ENCODE measurements at regions not wholly inside any gene's neighbourhood (a gene's known extent, or its start where the extent isn't known, plus 50 kb on each side); places are given as distances from the start of the nearest gene placed in this dataset.

DNA sequence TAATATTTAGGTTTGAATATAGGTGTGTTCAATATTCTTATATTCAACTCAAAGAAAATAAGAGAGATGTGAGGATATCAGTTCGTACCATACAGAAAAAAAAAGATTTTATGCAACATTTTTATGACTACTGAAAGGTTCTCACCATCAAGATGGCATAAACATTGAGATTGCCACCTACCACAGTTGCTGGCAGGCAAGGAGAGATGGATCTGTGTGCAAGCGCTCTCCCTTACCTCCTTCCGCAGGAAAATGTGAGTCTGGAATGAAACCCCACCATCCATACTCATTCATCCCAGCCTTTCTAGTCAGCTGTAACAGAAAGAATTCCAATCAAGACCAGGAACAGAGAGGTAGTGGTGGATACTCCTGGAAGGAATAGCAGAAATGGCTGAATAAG is 376.9 kb downstream of the PPP3CA start:
- DNase-seq = no peak

DNA sequence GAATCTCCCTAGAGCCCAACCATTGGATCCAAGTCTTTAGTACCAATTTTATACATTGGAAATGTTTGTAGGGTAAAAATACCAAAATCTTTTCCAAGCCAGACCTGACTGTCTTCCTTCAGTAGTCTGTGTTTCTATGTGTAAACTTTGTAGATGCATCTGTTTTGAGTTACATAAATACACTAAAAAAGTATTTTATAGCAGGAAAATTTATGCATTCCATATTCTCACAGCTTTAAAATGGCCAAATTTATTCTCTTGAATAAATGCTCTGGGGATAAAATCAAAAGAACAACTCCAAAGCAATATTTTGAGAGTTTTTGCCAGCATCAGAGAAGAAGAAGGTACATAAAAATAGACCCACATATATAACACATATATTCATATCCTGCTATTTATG is 377.4 kb downstream of the PPP3CA start:
- DNase-seq = no peak

DNA sequence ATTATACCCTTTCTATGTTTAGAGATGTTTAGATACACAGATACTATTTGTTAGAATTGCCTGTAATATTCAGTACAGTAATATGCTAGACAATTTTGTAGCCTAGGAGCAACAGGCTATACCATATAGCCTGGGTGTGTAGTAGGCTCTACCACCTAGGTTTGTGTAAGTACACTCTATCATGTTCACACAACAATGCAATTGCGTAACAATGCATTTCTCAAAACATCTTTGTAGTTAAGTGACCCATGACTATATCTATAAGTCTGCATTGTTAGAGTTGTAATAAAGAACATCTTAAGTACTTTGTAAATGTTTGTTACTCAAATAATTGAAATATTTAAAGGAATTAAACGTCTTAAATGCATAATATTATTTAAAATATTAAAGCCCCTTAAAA is 379.3 kb downstream of the PPP3CA start:
- no peak for DNase-seq

DNA sequence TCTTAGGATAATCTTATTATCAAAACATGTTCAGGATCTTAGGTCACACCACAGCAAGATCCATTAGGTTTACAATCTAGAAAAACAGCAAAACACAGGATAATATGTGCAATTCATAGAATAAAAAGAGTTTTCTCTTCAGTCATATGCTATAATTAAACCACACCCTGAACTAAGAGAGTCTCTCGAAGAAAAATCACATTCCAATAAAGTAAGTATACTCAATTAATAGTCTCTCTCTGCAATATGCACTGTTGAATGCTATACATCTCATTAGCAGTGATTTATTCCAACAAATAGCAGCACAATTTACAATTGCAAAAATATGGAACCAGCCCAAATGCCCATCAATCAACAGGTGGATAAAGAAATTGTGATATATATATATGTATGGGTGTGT is 383.7 kb downstream of the PPP3CA start:
- DNase-seq = no peak

DNA sequence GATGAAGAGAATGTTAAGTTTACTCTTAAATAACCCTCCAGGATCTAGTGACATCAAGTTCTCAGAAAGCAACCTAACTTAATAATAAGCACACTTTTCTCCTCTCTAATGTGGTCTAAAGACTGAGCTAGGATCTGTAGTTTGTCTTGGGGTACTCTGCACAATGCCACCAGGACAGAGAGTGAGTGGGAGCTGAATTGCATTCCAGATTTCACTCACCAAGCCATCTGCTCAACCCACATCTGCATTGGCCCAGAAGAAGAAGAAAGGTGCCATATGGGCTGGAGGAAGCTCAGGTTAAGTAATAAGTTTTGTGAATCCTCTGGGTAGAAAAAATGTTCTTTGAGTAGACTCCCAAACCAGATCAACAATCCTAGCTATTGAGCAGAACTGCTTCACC is 384.6 kb downstream of the PPP3CA start:
- no peak for DNase-seq

DNA sequence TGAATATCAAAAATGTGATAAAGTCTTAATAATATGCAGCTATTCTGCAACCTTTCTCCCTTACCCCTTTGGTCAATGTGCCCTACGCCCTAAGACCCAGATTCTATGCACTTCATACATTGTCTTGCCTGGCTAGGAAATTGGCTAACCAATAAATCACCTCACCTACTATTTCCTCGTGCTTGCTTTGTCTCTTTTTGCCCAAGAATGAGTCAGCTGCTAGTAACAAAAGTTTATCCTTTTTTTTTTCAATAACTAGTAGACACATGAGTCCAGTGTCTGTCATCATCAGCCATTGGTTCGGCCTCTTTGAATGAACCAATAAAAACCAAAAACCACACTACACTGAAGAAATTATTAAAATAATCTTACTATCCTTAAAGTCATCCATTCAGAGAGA is 387.1 kb downstream of the PPP3CA start:
- DNase-seq = no peak

DNA sequence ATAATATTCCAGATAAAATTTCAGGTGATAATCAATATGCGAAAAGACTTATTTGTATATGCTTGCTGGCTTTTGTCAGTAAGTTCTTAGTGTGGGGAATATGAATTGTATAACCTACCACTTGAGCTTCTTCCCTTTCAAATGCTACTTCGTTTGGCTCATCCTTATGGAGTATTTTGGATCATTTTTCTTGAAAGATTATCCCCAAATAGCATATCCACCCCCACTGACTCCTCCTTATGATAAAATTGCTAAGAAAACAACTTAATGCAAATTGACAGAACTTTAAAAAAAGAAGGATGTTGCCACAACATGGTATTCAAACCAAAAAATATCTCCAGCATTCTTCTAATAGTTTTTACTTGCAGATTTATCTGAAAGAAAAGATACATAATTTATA is 393.3 kb downstream of the PPP3CA start:
- no peak for DNase-seq

DNA sequence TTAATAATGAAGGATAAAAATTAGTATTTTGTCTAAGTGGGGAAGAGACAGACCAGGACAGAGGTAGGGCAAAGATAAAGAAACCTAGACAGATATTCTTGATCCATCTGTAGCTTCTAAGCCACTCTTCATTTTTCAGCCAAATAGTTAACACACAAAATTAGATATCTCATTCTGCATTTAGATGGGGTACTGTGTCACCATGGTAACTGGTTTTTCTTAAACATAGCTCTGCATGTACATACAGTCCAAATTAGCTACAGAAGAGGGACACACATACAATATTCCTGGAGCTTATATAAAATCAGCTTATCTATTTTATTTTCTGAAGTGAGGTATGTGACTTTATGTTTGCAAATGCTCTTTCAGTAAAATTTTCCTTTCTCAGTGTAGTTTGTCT is 393.7 kb downstream of the PPP3CA start:
- DNase-seq = no peak

DNA sequence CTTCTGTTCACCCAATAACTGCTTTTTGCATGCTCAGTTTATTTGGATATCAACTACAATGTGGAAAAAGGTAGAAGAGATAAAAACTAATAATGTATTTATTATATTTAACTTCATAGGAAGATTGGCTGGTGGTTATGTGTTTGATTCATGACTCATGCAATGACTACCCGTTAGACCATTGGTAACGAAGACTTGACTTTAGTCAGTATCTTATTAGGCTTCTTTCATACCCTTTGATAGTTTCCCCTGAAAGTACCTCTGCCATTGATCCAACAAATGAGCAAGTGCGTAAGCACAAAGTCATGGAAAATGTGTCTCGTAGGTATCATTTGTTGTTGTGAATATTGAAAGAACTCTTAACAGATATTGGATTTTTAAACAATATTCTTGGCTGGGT is 394.7 kb downstream of the PPP3CA start:
- DNase-seq = no peak

DNA sequence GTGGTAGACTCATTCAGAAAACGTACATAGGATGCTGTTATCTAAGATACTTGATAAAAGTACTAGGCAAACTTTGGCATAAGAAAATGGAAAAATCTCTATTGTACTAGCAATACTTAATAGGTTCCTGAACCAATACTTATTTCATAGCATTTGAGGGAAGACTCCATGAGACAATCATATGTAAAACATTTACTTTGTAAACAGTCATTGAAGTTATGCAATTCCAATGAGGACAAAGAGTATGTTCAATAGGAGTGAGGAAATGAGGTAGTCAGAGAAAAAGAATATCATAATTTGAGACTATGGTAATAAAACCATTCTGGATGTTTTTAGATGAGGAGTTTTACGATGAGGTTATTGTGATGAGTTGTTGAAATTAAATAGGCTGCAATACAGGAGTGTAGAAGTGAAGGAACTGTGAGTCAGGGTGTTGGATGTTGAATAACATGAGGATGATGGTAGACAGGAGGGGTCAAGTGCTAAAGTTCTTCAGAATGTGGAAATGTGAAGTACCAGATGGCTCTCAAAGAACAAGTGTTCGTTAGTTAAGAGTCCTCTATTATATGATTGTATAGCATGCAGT is 397.9 kb downstream of the PPP3CA start:
- DNase-seq = no peak

DNA sequence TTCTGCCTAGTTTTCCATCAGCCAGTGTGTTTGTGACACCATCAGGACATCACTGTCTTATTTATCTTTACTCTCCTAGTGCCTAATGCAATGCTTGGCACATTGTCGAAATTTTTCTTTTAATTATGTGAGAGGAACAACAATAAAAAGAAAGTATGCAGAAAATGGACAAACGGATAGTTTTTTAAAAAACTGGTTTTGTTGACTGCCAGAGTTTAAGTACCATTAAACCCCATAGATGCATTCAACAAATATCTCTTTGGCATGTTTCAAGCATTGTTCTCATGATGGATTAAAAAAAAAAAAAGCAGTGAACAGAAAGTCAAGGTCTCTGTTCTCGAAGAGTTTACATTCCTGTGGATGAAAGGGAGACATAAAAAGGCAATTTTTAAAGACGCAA is 398.4 kb downstream of the PPP3CA start:
- DNase-seq = no peak

DNA sequence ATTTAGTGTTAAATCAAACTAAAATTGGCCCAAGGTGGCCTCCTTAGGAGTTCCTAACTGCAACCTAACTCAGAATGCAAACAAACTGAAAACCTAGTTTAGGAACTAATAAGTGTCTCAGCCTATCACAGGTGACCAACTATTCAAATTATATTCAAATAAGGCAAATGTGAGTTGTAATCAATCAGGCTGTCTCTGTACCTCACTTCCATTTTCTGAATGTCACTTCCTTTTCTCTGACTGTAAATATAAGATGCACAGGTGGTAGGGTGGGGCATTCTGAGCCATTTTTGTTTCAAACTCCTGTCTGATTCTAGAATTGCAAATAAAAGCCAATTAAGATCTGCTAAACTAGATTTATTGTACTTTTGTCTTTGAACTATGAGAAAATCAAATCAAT is 401.5 kb downstream of the PPP3CA start:
- DNase-seq = no peak

DNA sequence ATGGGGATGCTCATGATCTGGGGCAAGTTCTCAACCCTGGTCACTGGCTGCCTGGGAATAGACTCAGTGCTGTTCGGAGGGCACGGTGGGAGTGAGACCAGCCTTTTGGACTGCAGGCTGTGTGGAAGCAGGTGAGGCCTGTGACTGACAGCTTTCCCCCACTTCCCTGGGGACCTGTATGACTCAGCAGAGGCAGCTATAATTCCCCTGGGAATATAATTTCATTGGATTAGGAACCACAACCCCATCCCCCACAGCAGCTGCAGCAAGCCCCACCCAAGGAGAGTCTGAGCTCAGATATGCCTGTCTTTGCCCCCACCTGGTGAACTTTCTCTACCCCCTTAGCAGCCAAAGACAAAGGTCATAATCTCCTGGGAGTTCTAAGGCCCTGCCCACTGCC is 408.6 kb downstream of the PPP3CA start:
- DNase-seq = no peak

DNA sequence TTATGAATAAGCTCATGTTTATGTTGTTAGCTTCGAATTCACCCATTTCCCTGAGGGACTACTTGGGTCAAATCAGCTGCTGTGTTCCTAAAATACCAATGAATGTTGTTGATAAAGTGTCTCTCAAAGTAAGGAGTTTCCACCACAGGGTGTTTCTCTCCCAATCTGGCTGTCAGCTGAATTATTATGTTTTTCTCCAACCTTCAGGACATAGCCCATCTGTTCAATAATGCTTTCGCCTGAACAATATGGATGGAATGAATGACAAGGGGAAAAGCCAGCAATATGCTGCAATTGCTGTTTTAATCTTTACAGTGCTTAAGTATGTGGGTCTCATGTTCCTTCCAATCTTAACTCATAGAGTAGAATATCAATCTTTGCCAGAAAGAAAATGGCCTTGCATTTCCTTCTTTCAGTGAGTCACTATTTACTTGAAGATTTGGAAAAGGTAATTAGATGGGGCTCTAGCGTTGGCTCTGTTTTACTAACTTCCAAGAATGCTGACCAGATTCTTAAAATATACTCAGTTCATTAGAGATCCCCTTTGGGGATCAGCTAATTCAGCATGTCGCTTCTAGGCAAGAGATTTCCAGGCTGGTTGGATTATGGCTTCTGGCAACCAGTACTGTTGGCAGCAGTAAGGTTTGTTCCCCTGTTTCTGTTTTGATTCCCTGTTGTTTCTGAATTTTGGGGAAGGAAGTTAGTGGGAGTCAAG is 410.5 kb downstream of the PPP3CA start:
- no peak for DNase-seq

DNA sequence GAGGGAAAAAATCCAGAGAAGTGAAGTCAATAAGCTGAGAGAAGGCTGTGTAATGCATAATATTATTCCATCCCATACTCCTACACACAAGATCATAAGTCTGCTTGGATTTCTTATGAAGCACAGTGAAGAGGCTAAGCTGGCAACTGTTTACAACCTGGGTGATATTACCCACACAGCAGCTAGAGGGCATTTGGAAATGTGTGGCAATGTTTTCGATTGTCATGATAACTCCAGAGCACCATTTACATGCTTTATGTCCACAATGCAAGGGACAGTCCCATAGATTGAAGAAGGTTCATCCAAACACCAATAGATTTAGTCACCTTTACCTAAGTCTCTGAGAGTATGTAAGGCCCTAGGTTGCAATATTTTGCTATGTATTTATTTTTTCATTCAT is 412.2 kb downstream of the PPP3CA start:
- DNase-seq = peak; percentile 26

DNA sequence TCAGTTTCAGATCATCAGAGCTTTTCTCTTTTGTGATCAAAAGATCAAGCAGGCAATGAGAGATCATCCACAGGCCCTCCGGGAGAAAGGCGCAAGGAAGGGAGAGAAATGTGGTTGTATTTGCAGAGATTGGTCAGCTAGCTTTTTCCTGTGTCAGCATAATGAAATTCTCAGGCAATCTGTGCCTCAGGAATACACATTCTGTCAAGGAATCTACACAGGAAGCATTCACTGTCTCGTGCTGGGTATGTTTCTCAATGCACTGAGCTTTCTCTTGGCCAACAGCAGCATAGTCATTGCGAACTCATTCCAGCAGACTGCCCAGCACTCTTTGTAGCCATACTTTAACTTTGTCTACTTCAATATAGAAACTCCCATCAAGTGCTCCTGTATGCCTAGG is 413.7 kb downstream of the PPP3CA start:
- no peak for DNase-seq

DNA sequence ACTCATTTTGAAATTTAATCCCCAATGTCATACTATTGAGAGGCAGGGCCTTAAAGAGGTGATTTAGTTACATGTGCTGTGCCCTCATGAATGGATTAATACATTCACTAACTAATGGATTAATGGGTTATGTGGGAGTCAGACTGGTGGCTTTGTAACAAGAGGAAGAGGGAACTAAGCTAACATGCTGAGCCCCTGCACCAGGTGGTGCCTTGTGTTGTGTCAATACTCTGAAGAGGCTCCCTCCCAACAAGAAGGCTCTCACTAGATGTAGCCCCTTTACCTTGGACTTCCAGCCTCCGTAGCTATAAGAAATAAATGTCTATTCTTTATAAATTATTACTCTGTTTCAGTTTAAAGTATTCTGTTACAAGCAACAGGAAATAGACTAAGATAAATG is 411.9 kb upstream of the EMCN start:
- no peak for DNase-seq

DNA sequence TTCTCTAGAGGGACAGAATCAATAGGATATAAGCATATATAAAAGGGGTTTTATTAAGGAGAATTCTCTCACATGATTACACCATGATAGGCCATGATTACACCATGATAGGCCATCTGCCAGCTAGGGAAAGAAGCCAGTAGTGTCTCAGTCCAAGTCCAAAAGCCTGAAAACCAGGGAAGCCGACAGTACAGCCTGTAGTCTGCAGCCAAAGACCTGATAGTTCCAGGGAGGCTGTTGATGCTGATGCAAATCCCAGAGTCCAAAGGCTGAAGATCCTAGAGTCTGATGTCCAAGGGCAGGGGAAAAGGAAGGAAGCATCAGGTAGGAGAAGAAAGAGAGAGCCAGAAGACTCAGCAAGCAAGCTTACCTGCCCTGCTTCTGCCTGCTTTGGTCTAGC is 411.3 kb upstream of the EMCN start:
- DNase-seq = no peak

DNA sequence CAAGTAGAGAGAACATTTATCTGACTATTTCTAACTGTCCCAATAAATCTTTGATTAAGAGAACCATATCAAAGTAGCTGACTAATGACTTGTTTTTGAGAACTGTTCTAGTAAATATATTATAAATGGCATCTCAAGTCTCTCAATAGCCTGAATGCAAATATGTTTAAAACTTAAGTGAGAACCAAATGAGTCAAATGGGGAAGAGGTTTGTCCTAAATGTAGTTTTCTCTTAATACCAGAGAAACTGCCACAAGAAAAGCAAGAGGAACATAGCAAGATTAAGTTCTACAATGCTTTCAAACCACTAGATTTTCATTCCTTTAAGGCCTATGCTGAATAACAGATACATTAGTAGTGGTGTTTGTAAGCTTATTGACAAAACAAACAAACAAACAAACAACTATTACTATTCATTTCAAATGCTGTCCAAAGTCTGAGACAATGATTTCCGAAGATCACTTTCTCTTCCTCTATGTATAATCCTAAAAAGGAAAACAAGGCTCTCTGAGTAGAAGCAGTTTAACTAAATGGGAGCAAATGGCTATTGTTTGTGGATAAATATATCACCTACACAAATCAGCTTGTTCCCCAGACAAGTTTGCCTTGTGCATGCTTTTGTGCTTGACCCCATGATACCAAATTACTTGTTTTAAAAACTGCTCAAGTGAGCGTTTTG is 408.4 kb upstream of the EMCN start:
- no peak for DNase-seq

DNA sequence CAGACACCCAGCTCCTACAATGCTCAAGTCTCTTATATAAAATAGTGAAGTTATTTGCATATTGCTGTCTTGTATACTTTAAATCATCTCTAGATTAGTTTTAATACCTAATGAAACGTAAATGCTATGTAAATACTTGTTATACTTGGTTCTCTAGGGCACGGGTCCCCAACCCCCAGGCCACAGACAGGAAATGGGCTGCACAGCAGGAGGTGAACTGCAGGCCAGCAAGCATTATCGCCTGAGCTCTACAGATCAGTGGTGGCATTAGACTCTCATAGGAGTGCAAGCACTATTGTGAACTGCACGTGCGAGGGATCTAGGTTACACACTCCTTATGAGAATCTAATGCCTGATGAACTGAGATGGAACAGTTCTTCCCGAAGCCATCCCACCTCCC is 395.9 kb upstream of the EMCN start:
- no peak for DNase-seq

DNA sequence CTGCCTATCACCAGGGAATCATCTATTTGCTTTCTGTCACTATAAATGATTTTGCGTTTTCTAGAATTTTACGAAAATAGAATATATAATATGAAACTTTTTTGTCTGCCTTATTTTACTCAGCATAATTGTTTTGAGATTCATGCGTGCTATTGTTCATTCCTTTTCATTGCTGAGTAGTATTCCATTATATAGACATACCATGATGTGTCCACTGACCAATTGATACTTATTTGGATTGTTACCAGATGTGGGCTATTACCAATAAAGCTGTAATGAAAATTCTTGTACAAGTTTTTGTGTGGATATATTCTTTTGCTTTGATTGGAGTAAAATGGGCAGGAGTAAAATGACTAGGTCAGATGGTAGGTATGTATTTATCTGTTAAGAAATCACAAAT is 390.7 kb upstream of the EMCN start:
- no peak for DNase-seq

DNA sequence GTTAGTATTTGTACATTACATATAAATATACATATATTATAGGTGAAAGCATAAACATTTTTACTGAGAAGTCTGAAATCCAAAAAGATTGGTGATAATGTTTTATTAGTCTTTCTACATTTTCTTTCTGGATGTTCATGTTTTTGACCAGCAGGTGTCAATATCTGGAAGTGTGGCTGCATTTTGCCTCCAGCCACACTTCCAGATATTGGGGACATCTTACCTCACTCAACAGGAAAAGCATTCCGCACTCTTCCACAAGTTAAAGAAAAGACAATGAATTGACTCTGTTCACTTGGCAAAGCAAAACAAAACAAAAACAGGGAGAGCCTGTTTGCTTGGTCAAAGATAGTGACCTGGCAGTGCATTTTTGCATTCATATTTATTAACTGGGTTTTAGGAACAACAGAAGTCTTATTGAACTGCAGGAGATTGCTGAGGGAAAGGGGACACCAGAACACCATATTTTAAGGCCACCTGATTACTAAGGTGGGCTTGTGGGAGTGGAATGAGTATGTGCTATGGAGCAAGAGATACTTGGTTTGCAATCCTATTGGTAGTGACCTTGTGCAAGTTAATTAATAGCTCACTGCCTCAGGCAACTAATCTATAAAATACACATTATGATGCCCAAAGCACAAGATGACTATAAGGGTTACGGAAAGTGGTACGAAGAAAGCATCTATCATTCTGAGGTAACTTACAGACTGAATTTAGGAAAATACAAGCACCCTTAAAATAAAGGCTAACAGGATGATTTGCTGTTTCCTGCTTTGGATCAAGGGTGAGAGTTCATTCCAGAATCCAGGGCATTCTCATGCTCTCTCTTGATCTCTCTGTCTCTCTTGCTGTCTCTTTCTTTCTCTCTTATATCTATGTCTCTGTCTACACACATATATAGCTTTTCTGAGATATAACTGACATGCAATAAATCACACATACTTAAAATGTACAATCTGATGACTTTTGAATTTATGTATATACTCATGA is 389.9 kb upstream of the EMCN start:
- no peak for DNase-seq

DNA sequence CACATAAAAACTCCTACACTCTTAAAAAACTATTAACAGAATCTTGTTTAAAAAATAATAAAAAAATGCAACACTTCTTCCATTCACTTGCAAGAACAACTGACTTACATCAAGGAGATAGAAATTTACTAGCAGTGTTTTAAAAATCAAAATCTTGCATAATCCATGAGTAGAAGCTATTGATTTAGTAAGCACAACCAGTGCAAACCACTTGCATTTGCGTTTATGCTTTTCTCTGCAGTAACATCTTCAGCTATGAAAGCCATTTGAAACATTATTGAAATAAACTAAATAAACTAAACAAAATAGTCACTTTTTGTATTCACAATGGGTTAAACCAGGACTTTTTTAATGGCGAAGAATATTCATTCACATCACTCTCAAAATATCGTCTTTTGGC is 389.2 kb upstream of the EMCN start:
- DNase-seq = no peak

Data from CD4-positive, alpha-beta T cell treated with Interleukin-17A for 1 hour (primary cell).